ENCODE measurements at regions not wholly inside any gene's neighbourhood (a gene's known extent, or its start where the extent isn't known, plus 50 kb on each side); places are given as distances from the start of the nearest gene placed in this dataset.
"Not testable (repeated sequence)": the region's sequence is repeated elsewhere in the genome, so short reads cannot be mapped to it uniquely, and the experiment has no call there.

GRCh38 chr2:210730672-210731071 lies 174.3 kb downstream of the CPS1 start:
- no peak for DNase-seq (ENCODE audit: low read depth)

GRCh38 chr2:210746826-210747225 lies 190.4 kb downstream of the CPS1 start:
- DNase-seq (ENCODE audit: low read depth) = not testable (repeated sequence)

- DNase-seq (ENCODE audit: low read depth) = no peak
Observed at GRCh38 chr2:210752532-210752931, 196.1 kb downstream of the CPS1 start.

GRCh38 chr2:210753386-210753785 lies 197.0 kb downstream of the CPS1 start:
- no peak for DNase-seq (ENCODE audit: low read depth)

GRCh38 chr2:210756855-210757254 lies 200.5 kb downstream of the CPS1 start:
- no peak for DNase-seq (ENCODE audit: low read depth)

GRCh38 chr2:210762604-210763588 lies 206.5 kb downstream of the CPS1 start:
- DNase-seq (ENCODE audit: low read depth) = no peak

GRCh38 chr2:210768329-210768910 lies 212.0 kb downstream of the CPS1 start:
- DNase-seq (ENCODE audit: low read depth) = no peak

GRCh38 chr2:210776756-210777155 lies 220.4 kb downstream of the CPS1 start:
- DNase-seq (ENCODE audit: low read depth) = no peak

GRCh38 chr2:210782222-210782621 lies 225.8 kb downstream of the CPS1 start:
- DNase-seq (ENCODE audit: low read depth) = no peak

GRCh38 chr2:210787831-210788230 lies 231.4 kb downstream of the CPS1 start:
- not testable (repeated sequence) for DNase-seq (ENCODE audit: low read depth)

- no peak for DNase-seq (ENCODE audit: low read depth)
Observed at GRCh38 chr2:210792000-210792399, 235.6 kb downstream of the CPS1 start.

GRCh38 chr2:210795506-210795905 lies 239.1 kb downstream of the CPS1 start:
- DNase-seq (ENCODE audit: low read depth) = no peak

GRCh38 chr2:210798180-210798579 lies 241.8 kb downstream of the CPS1 start:
- DNase-seq (ENCODE audit: low read depth) = no peak

- no peak for DNase-seq (ENCODE audit: low read depth)
Observed at GRCh38 chr2:210814251-210815025, 258.0 kb downstream of the CPS1 start.

- DNase-seq (ENCODE audit: low read depth) = no peak
Observed at GRCh38 chr2:210816769-210817168, 260.4 kb downstream of the CPS1 start.

- DNase-seq (ENCODE audit: low read depth) = no peak
Observed at GRCh38 chr2:210818473-210818872, 262.1 kb downstream of the CPS1 start.

GRCh38 chr2:210833403-210833802 lies 277.0 kb downstream of the CPS1 start:
- no peak for DNase-seq (ENCODE audit: low read depth)

- no peak for DNase-seq (ENCODE audit: low read depth)
Observed at GRCh38 chr2:210839034-210839433, 282.6 kb downstream of the CPS1 start.

GRCh38 chr2:210839450-210839849 lies 283.1 kb downstream of the CPS1 start:
- DNase-seq (ENCODE audit: low read depth) = no peak

GRCh38 chr2:210842896-210843295 lies 286.5 kb downstream of the CPS1 start:
- DNase-seq (ENCODE audit: low read depth) = no peak

GRCh38 chr2:210844016-210844415 lies 287.6 kb downstream of the CPS1 start:
- no peak for DNase-seq (ENCODE audit: low read depth)

- DNase-seq (ENCODE audit: low read depth) = no peak
Observed at GRCh38 chr2:210859314-210859713, 302.9 kb downstream of the CPS1 start.

GRCh38 chr2:210860276-210860675 lies 303.9 kb downstream of the CPS1 start:
- no peak for DNase-seq (ENCODE audit: low read depth)

Data from EH (cell line).